ENCODE measurements at regions not wholly inside any gene's neighbourhood (a gene's known extent, or its start where the extent isn't known, plus 50 kb on each side); places are given as distances from the start of the nearest gene placed in this dataset.

- TF ChIP-seq, protein P1, sequence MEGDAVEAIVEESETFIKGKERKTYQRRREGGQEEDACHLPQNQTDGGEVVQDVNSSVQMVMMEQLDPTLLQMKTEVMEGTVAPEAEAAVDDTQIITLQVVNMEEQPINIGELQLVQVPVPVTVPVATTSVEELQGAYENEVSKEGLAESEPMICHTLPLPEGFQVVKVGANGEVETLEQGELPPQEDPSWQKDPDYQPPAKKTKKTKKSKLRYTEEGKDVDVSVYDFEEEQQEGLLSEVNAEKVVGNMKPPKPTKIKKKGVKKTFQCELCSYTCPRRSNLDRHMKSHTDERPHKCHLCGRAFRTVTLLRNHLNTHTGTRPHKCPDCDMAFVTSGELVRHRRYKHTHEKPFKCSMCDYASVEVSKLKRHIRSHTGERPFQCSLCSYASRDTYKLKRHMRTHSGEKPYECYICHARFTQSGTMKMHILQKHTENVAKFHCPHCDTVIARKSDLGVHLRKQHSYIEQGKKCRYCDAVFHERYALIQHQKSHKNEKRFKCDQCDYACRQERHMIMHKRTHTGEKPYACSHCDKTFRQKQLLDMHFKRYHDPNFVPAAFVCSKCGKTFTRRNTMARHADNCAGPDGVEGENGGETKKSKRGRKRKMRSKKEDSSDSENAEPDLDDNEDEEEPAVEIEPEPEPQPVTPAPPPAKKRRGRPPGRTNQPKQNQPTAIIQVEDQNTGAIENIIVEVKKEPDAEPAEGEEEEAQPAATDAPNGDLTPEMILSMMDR (IDR thresholded peaks at IDR 0.05), result no peak
- TF ChIP-seq POLR2AphosphoS5 (IDR thresholded peaks at IDR 0.05; ENCODE audit: insufficient read depth in 1 of 2, low read depth in 1 of 2) (no peak), POLR2A (IDR thresholded peaks at IDR 0.05) (no peak)
Measured at GRCh38 chr2:186328838-186329237, 157.2 kb upstream of the ZC3H15 start.

All from vagina (tissue), 2 donors.